Activated T-helper 17 cell treated with anti-CD3 and anti-CD28 coated beads, Interleukin-2, amount 50 U/mL, for 72 hours (primary cell): ENCODE measurements at regions not wholly inside any gene's neighbourhood (a gene's known extent, or its start where the extent isn't known, plus 50 kb on each side); places are given as distances from the start of the nearest gene placed in this dataset.

Source experiments
- ATAC-seq: fragments of 150-1000 bp; cut with Tn5 transposase; replicated peaks from 2 replicates; pipeline ENCODE4 v1.10.0; 2021; ENCODE audit warnings: mild to moderate bottlenecking, moderate library complexity
- H3K27ac Mint-ChIP-seq: one replicate; pipeline ENCODE4 v1.8.0; 2022; ENCODE audit warnings: mixed read lengths
- H3K27me3 Mint-ChIP-seq: one replicate; pipeline ENCODE4 v1.8.0; 2022; ENCODE audit warnings: mixed read lengths
- H3K36me3 Mint-ChIP-seq: one replicate; pipeline ENCODE4 v1.8.0; 2022; ENCODE audit warnings: low read depth, mild to moderate bottlenecking, mixed read lengths
- H3K4me1 Mint-ChIP-seq: one replicate; pipeline ENCODE4 v1.8.0; 2022; ENCODE audit warnings: mixed read lengths
- H3K4me3 Mint-ChIP-seq: one replicate; pipeline ENCODE4 v1.8.0; 2022; ENCODE audit warnings: mild to moderate bottlenecking, mixed read lengths
- H3K9me3 Mint-ChIP-seq: one replicate; pipeline ENCODE4 v1.8.0; 2022; ENCODE audit warnings: mixed read lengths

GRCh38 chr10:85224366-85224940 lies 896.1 kb downstream of the CCSER2 start:
- H3K27ac Mint-ChIP-seq = no peak overlapping the region
- H3K36me3 Mint-ChIP-seq = no peaks in the 10 kb centered on the region
- H3K9me3 Mint-ChIP-seq = no peaks in the 10 kb centered on the region
- no peak for ATAC-seq
- no peak overlapping the region for H3K4me3 Mint-ChIP-seq
- no peaks in the 10 kb centered on the region for H3K4me1 Mint-ChIP-seq
- H3K27me3 Mint-ChIP-seq = peaks cover 3% of the 10 kb centered on the region

GRCh38 chr10:85225311-85225710 lies 896.9 kb downstream of the CCSER2 start:
- no peak overlapping the region for H3K27ac Mint-ChIP-seq
- peaks cover 3% of the 10 kb centered on the region for H3K27me3 Mint-ChIP-seq
- no peaks in the 10 kb centered on the region for H3K9me3 Mint-ChIP-seq

GRCh38 chr10:85226596-85226995 lies 898.2 kb downstream of the CCSER2 start:
- peaks cover 3% of the 10 kb centered on the region for H3K27me3 Mint-ChIP-seq
- H3K4me1 Mint-ChIP-seq = no peaks in the 10 kb centered on the region
- no peak overlapping the region for H3K27ac Mint-ChIP-seq
- no peak overlapping the region for H3K4me3 Mint-ChIP-seq
- H3K36me3 Mint-ChIP-seq = no peaks in the 10 kb centered on the region
- ATAC-seq = no peak
- no peaks in the 10 kb centered on the region for H3K9me3 Mint-ChIP-seq

More at GRCh38 chr10:85225311-85225710, 896.9 kb downstream of the CCSER2 start:
- no peaks in the 10 kb centered on the region for H3K4me1 Mint-ChIP-seq
- no peaks in the 10 kb centered on the region for H3K36me3 Mint-ChIP-seq
- H3K4me3 Mint-ChIP-seq = no peak overlapping the region
- no peak for ATAC-seq

- H3K4me3 Mint-ChIP-seq = no peak overlapping the region
- H3K27ac Mint-ChIP-seq = no peak overlapping the region
- no peaks in the 10 kb centered on the region for H3K9me3 Mint-ChIP-seq
- H3K36me3 Mint-ChIP-seq = no peaks in the 10 kb centered on the region
- no peak for ATAC-seq
- no peaks in the 10 kb centered on the region for H3K4me1 Mint-ChIP-seq
- H3K27me3 Mint-ChIP-seq = peaks cover 3% of the 10 kb centered on the region
Measured at GRCh38 chr10:85228726-85229125, 900.3 kb downstream of the CCSER2 start.

GRCh38 chr10:85231534-85232270 lies 903.3 kb downstream of the CCSER2 start:
- Mint-ChIP-seq H3K4me3 (no peak overlapping the region), H3K9me3 (no peaks in the 10 kb centered on the region), H3K4me1 (no peaks in the 10 kb centered on the region), H3K27me3 (no peaks in the 10 kb centered on the region), H3K27ac (no peak overlapping the region), H3K36me3 (no peaks in the 10 kb centered on the region)
- no peak for ATAC-seq

GRCh38 chr10:85235258-85235657 lies 906.9 kb downstream of the CCSER2 start:
- Mint-ChIP-seq H3K27me3 (peaks cover 3% of the 10 kb centered on the region), H3K27ac (no peak overlapping the region), H3K4me3 (no peak overlapping the region), H3K36me3 (no peaks in the 10 kb centered on the region), H3K9me3 (no peaks in the 10 kb centered on the region), H3K4me1 (no peaks in the 10 kb centered on the region)
- no peak for ATAC-seq

- Mint-ChIP-seq H3K27me3 (peaks cover 3% of the 10 kb centered on the region), H3K9me3 (no peaks in the 10 kb centered on the region), H3K36me3 (no peaks in the 10 kb centered on the region), H3K4me1 (no peaks in the 10 kb centered on the region), H3K4me3 (no peak overlapping the region), H3K27ac (no peak overlapping the region)
- ATAC-seq = no peak
Measured at GRCh38 chr10:85238676-85239075, 910.3 kb downstream of the CCSER2 start.

- no peaks in the 10 kb centered on the region for H3K4me1 Mint-ChIP-seq
- no peak overlapping the region for H3K4me3 Mint-ChIP-seq
- no peaks in the 10 kb centered on the region for H3K9me3 Mint-ChIP-seq
- no peak for ATAC-seq
- no peaks in the 10 kb centered on the region for H3K36me3 Mint-ChIP-seq
- no peaks in the 10 kb centered on the region for H3K27me3 Mint-ChIP-seq
- H3K27ac Mint-ChIP-seq = no peak overlapping the region
Measured at GRCh38 chr10:85250304-85250703, 921.9 kb downstream of the CCSER2 start.

GRCh38 chr10:85256481-85256880 lies 928.1 kb downstream of the CCSER2 start:
- Mint-ChIP-seq H3K27ac (no peak overlapping the region), H3K36me3 (no peaks in the 10 kb centered on the region), H3K27me3 (no peaks in the 10 kb centered on the region), H3K9me3 (peaks cover 11% of the 10 kb centered on the region), H3K4me3 (no peak overlapping the region), H3K4me1 (no peaks in the 10 kb centered on the region)
- ATAC-seq = no peak

GRCh38 chr10:85259908-85260307 lies 931.5 kb downstream of the CCSER2 start:
- H3K36me3 Mint-ChIP-seq = no peaks in the 10 kb centered on the region
- H3K4me1 Mint-ChIP-seq = no peaks in the 10 kb centered on the region
- H3K9me3 Mint-ChIP-seq = peaks cover 11% of the 10 kb centered on the region
- H3K27ac Mint-ChIP-seq = no peak overlapping the region
- no peak for ATAC-seq
- H3K27me3 Mint-ChIP-seq = peaks cover 3% of the 10 kb centered on the region
- H3K4me3 Mint-ChIP-seq = no peak overlapping the region

GRCh38 chr10:85262992-85263391 lies 934.6 kb downstream of the CCSER2 start:
- H3K27me3 Mint-ChIP-seq = peaks cover 3% of the 10 kb centered on the region
- H3K36me3 Mint-ChIP-seq = no peaks in the 10 kb centered on the region
- no peak overlapping the region for H3K27ac Mint-ChIP-seq
- H3K4me1 Mint-ChIP-seq = no peaks in the 10 kb centered on the region
- H3K4me3 Mint-ChIP-seq = no peak overlapping the region
- H3K9me3 Mint-ChIP-seq = peaks cover 11% of the 10 kb centered on the region
- ATAC-seq = no peak

GRCh38 chr10:85265121-85265520 lies 936.7 kb downstream of the CCSER2 start:
- peaks cover 10% of the 10 kb centered on the region for H3K9me3 Mint-ChIP-seq
- H3K36me3 Mint-ChIP-seq = no peaks in the 10 kb centered on the region
- no peak overlapping the region for H3K27ac Mint-ChIP-seq
- ATAC-seq = no peak
- H3K27me3 Mint-ChIP-seq = peaks cover 5% of the 10 kb centered on the region
- no peaks in the 10 kb centered on the region for H3K4me1 Mint-ChIP-seq
- H3K4me3 Mint-ChIP-seq = no peak overlapping the region

GRCh38 chr10:85266808-85267207 lies 938.4 kb downstream of the CCSER2 start:
- Mint-ChIP-seq H3K4me1 (no peaks in the 10 kb centered on the region), H3K27ac (no peak overlapping the region), H3K27me3 (peaks cover 5% of the 10 kb centered on the region), H3K4me3 (no peak overlapping the region), H3K36me3 (no peaks in the 10 kb centered on the region), H3K9me3 (peaks cover 15% of the 10 kb centered on the region)
- no peak for ATAC-seq

- no peak overlapping the region for H3K27ac Mint-ChIP-seq
- ATAC-seq = no peak
- no peaks in the 10 kb centered on the region for H3K9me3 Mint-ChIP-seq
- no peak overlapping the region for H3K4me3 Mint-ChIP-seq
- peaks cover 10% of the 10 kb centered on the region for H3K27me3 Mint-ChIP-seq
- H3K36me3 Mint-ChIP-seq = no peaks in the 10 kb centered on the region
- H3K4me1 Mint-ChIP-seq = no peaks in the 10 kb centered on the region
Measured at GRCh38 chr10:85280014-85280413, 951.6 kb downstream of the CCSER2 start.
